DMS 273 (cell line): ENCODE measurements at regions not wholly inside any gene's neighbourhood (a gene's known extent, or its start where the extent isn't known, plus 50 kb on each side); places are given as distances from the start of the nearest gene placed in this dataset.

Source experiments
- DNase-seq: peaks from one replicate; lab custom pipeline; 2025; ENCODE audit not compliant: unreplicated experiment; lab: John Stamatoyannopoulos, UW

DNA sequence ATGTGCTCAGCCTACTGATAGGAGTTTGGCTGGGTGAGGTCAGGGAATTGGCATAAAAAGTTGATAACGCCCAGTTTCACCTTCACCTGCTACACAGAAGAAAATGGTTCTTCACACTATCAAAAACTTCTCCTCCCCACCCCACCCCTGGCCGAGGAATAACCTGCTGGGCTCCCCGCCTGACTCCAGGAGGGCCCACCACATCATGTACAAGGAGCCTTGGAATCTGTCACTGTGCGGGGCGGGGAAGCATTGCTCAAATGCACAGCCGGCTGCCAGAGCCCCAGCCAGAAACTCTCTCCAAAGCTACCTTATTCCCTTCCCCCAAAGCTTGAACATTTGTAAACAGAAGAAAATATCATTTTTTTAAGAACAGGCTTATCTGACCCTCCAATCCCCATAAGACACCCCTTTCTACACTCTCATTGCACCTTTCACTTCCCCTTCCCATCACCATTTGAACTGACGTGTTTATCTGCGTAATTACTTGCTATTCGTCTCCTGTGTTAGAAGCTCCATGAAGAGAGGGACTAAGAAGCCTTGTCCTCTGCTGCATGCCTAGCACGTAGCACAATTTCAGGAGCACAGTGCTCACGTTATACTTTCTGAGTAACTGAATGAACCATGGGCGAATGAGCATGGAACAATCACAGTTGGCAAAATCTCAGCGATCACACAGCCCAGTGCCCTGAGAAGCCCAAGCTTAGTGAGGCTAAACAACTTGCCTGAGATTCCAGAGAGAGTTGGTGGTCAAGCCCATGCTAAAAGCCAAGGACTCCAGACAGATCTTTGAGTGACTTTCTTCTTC lies 82.9 kb downstream of the HES1 start:
- DNase-seq: no peak

GRCh38 chr3:194219826-194220410 lies 84.0 kb downstream of the HES1 start:
- DNase-seq: no peak

- DNase-seq: no peak
Observed at GRCh38 chr3:194220901-194221326, 85.0 kb downstream of the HES1 start.

GRCh38 chr3:194221336-194221735 lies 85.4 kb downstream of the HES1 start:
- DNase-seq: no peak

DNA sequence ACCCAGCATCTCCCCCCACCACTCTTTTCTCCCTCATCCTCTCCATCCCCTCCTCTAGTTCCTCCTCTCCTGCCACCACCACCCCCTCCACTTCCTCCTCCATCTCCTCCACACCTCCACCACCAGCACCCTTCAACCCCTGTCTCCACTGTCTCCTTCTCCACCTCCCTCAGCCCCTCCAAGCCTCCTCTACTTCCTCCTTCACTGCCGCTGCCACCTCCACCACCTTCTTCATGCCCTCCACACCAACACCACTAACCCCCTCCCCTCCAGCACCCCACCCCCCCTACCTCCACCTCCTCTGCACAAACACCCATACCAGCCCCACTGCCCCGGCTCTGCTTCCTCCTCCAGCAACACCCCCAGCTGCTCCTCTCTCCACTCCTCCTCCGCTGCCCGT lies 88.0 kb downstream of the HES1 start:
- no peak for DNase-seq

DNA sequence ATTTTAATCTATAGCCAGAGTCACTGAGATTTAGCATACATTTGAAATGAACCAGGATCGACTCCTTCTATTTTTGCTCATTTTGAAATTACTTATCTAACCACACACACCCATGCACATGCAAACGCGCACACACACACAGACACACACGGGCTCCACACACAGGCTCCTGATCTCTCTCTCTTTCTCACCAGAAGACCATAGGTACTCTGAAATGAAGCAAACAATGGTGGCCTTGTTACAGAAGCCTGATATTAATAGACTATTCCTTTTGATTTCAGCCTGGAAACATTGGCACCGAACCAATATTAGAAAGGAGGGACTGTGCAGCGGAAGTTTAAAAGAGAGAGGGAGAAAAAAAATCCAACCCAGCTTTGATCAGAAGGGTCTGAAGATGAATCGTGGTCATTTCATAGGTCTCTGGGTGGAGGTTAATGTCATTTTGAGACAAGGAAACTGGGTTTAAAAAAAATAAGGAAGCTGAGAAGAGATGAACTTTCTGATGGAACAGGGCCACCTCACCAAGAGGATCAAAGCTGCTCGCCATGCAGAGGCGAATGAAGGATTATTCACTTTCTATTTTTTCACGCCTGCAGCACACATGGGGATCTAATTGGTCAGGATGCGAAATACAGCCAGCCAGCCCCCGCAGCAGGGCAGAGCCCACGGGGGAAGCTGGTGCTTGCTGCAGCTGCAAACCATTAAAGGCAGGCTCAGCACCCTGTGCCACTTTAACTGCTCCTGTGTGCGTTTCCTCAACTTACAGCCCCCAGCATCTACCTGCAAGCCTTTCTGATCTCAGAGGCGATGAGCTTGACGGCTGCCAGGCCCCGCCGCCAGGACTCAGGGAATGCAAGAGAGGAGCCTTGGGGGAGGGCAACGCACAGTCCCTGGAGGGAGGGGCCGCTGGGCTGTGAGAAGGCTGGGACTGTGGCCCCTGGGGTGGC lies 88.8 kb downstream of the HES1 start:
- no peak for DNase-seq

DNA sequence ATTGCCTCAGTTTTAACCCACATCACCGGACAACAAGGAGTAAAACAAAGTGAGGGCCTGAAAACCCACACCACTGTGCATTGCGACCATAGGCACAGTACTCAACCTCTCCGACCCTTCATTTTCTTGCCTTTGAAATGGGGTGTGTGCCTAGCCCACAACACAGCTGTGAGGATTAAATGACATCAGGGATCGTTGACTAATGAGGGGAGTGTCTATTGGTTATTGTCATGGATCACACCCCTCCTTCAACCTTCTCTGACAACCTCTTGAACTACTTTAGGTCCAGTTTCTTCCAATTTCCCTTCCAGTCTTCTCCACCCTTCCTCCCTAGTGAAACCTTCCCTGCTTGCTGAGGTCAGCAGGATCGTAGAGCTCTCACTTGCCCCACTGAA lies 89.5 kb downstream of the HES1 start:
- DNase-seq: no peak

DNA sequence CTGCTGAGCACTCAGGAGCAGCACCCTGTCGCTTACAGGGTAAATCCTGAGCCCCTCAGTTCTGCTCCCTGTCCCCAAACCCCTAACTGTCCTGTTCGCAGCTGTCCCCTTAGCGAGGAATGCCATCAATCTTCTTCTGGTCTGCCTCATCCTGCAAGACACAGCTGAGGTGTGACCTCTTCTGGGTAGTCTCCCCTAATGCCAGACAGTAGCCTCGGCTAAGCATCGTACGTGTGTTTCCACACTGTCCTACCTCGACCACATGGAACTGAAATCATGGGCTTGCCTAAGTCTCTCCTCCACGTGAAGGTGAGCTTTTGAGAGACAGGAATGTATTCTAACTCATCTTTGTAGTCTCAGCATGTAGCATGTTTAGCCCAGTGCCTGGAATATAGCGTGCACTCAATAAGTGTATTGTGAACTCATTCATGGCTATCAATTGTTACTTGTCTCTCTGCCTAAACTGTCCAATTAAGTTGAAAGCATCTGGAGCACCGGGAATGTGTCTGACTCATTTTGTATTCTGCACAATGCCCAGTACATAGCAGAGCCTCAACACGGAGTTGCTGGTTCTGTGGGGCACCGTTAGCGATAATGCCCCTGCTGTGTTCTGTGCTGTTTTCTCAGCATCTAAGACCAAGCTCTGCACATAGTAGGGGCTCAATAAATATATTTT lies 90.2 kb downstream of the HES1 start:
- DNase-seq: no peak

GRCh38 chr3:194231929-194232832 lies 96.2 kb downstream of the HES1 start:
- no peak for DNase-seq

GRCh38 chr3:194233150-194233549 lies 97.2 kb downstream of the HES1 start:
- DNase-seq: no peak

GRCh38 chr3:194235160-194235559 lies 99.2 kb downstream of the HES1 start:
- no peak for DNase-seq

DNA sequence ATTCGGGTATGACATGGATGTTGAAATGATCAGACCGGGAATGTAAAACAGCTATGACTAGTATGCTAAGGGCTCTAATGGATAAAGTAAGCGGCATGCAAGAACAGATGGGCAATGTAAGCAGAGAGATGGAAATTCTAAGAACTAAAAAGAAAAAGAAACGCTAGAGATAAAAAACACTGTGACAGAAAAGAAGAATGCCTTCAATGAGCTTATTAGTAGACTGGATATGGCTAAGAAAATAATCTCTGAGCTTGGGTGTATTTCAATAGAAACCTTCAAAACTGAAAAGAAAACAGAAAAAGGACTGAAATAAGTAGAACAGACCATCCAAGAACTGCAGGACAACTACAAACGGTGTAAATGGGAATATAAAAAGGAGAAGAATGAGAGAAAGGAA lies 101.2 kb downstream of the HES1 start:
- no peak for DNase-seq

DNA sequence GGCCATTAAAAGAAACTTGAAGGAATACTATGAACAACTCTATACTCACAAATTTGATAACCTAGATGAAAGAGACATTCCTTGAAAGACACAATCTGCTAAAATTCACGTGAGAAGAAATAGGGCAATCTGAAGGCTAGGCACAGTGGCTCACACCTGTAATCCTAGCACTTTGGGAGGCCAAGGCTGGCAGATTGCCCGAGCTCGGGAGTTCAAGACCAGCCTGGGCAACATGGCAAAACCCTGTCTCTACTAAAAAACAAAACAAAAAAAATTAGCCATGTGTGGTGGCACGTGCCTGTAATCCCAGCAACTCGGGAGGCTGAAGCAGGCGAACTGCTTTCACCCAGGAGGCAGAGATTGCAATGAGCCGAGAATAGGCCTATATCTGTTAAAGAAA lies 104.8 kb downstream of the HES1 start:
- no peak for DNase-seq

DNA sequence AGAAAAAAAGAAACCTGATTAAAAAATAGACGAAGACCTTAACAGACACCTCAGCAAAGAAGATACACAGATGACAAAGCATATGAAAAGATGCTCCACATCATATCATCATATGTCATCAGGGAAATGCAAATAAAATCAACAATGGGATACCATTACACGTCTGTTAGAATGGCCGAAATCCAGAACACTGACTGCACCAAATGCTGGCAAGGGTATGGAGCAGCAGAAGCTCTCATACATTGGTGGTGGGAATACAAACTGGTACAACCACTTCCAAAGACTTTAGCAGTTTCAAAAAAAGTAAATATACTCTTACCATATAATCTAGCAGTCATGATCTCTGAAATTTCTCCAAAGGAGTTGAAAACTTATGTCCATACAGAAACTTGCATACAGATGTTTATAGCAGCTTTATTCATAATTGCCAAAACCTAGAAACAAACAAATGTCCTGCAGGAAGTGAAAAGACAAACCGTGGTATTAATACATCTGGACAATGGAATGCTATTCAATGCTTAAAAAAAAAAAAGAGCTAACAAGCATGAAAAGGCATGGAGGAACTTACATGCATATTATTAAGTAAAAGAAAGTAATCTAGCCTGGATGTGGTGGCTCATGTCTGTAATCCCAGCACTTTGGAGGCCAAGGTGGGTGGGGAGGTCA lies 107.4 kb downstream of the HES1 start:
- no peak for DNase-seq

DNA sequence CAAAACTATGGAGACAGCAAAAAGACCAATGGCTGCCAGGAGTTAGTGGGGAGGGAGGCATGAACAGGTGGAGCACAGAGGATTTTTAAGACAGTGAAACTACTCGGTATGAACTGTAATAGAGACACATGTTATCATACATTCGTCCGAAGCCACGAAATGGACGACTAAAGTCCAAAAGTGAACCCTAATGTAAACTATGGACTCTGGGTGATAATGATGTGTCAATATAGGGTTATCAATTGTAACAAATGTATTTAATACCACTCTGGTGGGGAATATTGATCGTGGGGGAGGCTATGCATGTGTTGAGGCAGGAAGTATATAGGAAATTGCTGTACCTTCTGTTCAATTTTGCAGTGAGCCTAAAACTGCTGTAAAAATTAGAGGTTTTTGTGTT lies 107.0 kb downstream of the CPN2 start:
- DNase-seq: no peak

DNA sequence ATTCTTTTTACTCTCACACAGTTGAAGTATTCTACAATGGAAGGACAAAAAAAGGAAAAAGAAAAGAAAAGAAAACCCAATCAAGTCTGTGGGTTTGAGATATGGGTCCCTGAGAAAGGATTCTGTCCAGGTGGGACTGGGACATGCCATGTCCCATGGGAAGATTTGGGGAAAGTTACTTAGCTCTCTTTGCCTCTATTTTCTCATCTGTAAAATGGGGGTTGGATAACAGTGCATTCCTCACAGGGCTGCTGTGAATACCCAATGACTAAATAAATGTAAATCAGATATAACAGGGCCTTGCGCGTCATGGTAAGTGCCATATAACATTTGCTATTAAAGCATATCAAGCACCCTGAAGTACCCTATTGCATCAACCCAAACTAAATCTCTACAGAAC lies 105.7 kb downstream of the CPN2 start:
- no peak for DNase-seq

DNA sequence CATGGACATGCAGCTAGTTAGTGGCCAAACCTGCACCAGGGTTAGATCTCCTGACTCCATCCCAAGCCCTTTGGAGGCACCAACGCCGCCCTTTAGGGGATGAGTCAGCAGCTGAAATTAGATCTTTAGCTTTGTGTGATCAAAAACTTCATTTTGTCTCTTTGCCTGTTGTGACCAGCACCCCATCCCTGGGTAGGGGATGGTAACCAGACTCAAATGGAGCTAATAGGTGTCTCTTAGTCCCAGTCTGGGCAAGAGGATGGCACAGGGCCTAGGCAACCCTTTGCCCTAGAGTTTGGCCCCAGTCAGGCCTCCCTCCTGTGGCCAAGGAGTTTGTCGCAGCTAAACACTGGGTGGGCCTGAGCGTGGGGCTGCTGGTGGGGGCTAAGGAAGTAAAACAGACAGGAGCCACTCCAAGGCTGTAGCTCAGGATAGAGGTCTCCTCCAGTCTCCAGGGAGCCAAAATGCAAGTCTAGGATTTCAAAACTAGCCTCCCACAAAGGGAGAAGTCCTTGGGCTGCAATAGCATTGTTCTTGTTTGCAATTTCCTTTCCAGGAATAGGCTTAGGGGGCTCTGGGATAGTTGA lies 105.1 kb downstream of the CPN2 start:
- DNase-seq: no peak

- DNase-seq: no peak
Observed at GRCh38 chr3:194246709-194247349, 104.3 kb downstream of the CPN2 start.

GRCh38 chr3:194247350-194247740 lies 103.8 kb downstream of the CPN2 start:
- DNase-seq: no peak
